ENCODE measurements at regions not wholly inside any gene's neighbourhood (a gene's known extent, or its start where the extent isn't known, plus 50 kb on each side); places are given as distances from the start of the nearest gene placed in this dataset.

GRCh38 chr2:217075268-217076057 lies 215.6 kb upstream of the TNP1 start:
- H3K4me1 ChIP-seq (ENCODE audit: low read depth): peaks cover 33% of the 10 kb centered on the region
- H3K36me3 ChIP-seq: no peaks in the 10 kb centered on the region
- H3K9me3 ChIP-seq (ENCODE audit: low read depth): no peaks in the 10 kb centered on the region
- TF ChIP-seq CTCF (IDR thresholded peaks at IDR 0.05; ENCODE audit: low read depth, low read length): no peak
- H3K27me3 ChIP-seq: no peaks in the 10 kb centered on the region
- DNase-seq (ENCODE audit: low read depth in 1 of 2, low spot score in 1 of 2): peak; percentile 44 to 73
- H3K27ac ChIP-seq: peak overlapping the region; percentile 75
- H3K4me3 ChIP-seq: no peak overlapping the region

- peak overlapping the region; percentile 75 for H3K27ac ChIP-seq
- TF ChIP-seq CTCF (IDR thresholded peaks at IDR 0.05; ENCODE audit: low read depth, low read length): no peak
- DNase-seq (ENCODE audit: low read depth in 1 of 2, low spot score in 1 of 2): peak; percentile 17 to 64
- no peaks in the 10 kb centered on the region for H3K36me3 ChIP-seq
- peaks cover 33% of the 10 kb centered on the region for H3K4me1 ChIP-seq (ENCODE audit: low read depth)
- H3K9me3 ChIP-seq (ENCODE audit: low read depth): no peaks in the 10 kb centered on the region
- no peaks in the 10 kb centered on the region for H3K27me3 ChIP-seq
- no peak overlapping the region for H3K4me3 ChIP-seq
Measured at GRCh38 chr2:217074576-217075255, 214.9 kb upstream of the TNP1 start.

GRCh38 chr2:217071416-217071815 lies 211.6 kb upstream of the TNP1 start:
- Histone ChIP-seq H3K9me3 (ENCODE audit: low read depth) (no peaks in the 10 kb centered on the region), H3K4me3 (no peak overlapping the region), H3K36me3 (no peaks in the 10 kb centered on the region), H3K27ac (no peak overlapping the region), H3K4me1 (ENCODE audit: low read depth) (peaks cover 20% of the 10 kb centered on the region), H3K27me3 (no peaks in the 10 kb centered on the region)
- peak in 1 of 2 donors; percentile 88 for DNase-seq (ENCODE audit: low read depth in 1 of 2, low spot score in 1 of 2)
- no peak for TF ChIP-seq CTCF (IDR thresholded peaks at IDR 0.05; ENCODE audit: low read depth, low read length)

GRCh38 chr2:217070611-217071010 lies 210.7 kb upstream of the TNP1 start:
- Histone ChIP-seq H3K36me3 (no peaks in the 10 kb centered on the region), H3K4me1 (ENCODE audit: low read depth) (peaks cover 12% of the 10 kb centered on the region), H3K9me3 (ENCODE audit: low read depth) (no peaks in the 10 kb centered on the region), H3K27me3 (no peaks in the 10 kb centered on the region), H3K27ac (no peak overlapping the region), H3K4me3 (no peak overlapping the region)
- no peak for DNase-seq (ENCODE audit: low read depth in 1 of 2, low spot score in 1 of 2)
- no peak for TF ChIP-seq CTCF (IDR thresholded peaks at IDR 0.05; ENCODE audit: low read depth, low read length)

GRCh38 chr2:217070043-217070430 lies 210.2 kb upstream of the TNP1 start:
- no peaks in the 10 kb centered on the region for H3K36me3 ChIP-seq
- no peak overlapping the region for H3K27ac ChIP-seq
- no peak overlapping the region for H3K4me3 ChIP-seq
- H3K27me3 ChIP-seq: no peaks in the 10 kb centered on the region
- DNase-seq (ENCODE audit: low read depth in 1 of 2, low spot score in 1 of 2): no peak
- H3K9me3 ChIP-seq (ENCODE audit: low read depth): no peaks in the 10 kb centered on the region
- H3K4me1 ChIP-seq (ENCODE audit: low read depth): peaks cover 7% of the 10 kb centered on the region
- no peak for TF ChIP-seq CTCF (IDR thresholded peaks at IDR 0.05; ENCODE audit: low read depth, low read length)
